ENCODE measurements at regions not wholly inside any gene's neighbourhood (a gene's known extent, or its start where the extent isn't known, plus 50 kb on each side); places are given as distances from the start of the nearest gene placed in this dataset.

DNA sequence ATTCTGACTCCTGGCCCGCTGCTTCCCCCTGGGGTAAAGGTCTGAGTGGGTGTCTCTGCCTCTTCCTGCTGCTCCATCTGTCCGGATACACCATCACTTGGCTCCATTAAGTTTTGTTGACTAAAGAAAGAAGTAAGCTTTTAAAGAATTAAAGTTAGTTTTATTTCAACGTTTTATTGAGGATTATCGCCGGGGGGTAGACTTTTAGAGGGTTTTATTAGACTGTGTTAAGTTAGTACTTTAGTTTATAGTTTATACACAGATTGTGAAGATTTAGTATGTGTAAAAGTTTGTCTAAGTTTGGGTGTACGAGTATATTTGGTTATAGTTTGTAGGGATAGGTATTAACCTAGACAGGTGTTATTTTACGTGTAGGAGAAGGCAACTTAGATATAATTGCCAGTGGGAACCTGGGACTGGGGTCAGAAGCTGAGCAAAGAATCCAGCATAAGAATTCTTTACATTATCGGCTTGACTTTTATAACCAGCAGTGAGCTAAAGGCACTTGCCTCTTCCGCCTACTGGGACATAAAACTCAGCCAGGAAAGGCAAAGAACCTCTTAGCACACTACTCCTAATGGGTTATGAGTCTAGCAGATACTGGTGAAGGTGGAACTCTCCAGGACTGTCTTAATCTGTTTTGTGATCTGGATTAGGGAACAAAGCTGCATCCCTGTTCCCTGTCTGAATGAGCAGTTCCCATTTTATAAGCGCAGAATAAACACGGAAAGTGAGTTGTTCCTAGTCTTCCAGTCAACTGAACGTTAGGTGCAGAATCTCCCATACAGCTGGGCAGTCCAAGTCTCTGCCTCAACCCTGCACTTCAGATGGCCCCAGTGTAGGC is 131.3 kb downstream of the FAM43A start:
- H3K4me2 ChIP-seq (ENCODE audit: low read depth, low read length): no peak overlapping the region
- no peaks in the 10 kb centered on the region for H3K36me3 ChIP-seq (replicated peaks in 1 of 2; ENCODE audit: control insufficient read depth in 1 of 2, insufficient read depth in 2 of 2, low read length in 2 of 2)
- ATAC-seq (no peak), DNase-seq (ENCODE audit: low spot score) (no peak), FAIRE-seq (no peak)
- 32% methylated on average over 12 of the region's 12 CpGs for WGBS (ENCODE audit: low lambda C conversion rate)
- H3K4me1 ChIP-seq (ENCODE audit: insufficient read depth, low read length): no peaks in the 10 kb centered on the region
- no peaks in the 10 kb centered on the region for H4K20me1 ChIP-seq (ENCODE audit: insufficient read depth, low read length)
- intact Hi-C loops (cut with micrococcal nuclease; ENCODE audit: unreplicated experiment) (loop anchor here (5.0 kb wide), 1 partner anchor 420 kb away; the partner anchor contains the start of gene GP5), in situ Hi-C loops (cut with HindIII; ENCODE audit: extremely low pct_ligation_motif_present, low pct_unique_long_range_greater_than_20kb) (no loop called here)
- BruUV-seq (replicated peaks): no TSS peak
- ChIA-PET POLR2A (no interaction called here), CTCF (ENCODE audit: low intra/inter-chr PET ratio, low total read pairs) (no interaction called here)
- H3K27ac ChIP-seq (ENCODE audit: extremely low read length, insufficient read depth, low read length): no peak overlapping the region
- no peak overlapping the region for H2AFZ ChIP-seq (ENCODE audit: low read length)
- peaks cover 5 to 58% of the 10 kb centered on the region in 2 experiments for H3K27me3 ChIP-seq (ENCODE audit: control insufficient read depth in 1 of 2, insufficient read depth in 2 of 2, low read length in 2 of 2)
- no peak overlapping the region for H3K4me3 ChIP-seq (replicated peaks in 1 of 3; ENCODE audit: insufficient read depth in 1 of 3, low read depth in 2 of 3, low read length in 3 of 3)
- no peaks in the 10 kb centered on the region for H3K9me3 ChIP-seq (ENCODE audit: low read length)
- no peaks in the 10 kb centered on the region for H3K79me2 ChIP-seq (ENCODE audit: insufficient read depth, low read length)
- no peak overlapping the region for H3K9ac ChIP-seq (ENCODE audit: insufficient read depth, low read depth, low read length)
- TF ChIP-seq ZNF383 (CRISPR knock-in tag; IDR thresholded peaks at IDR 0.05; ENCODE audit: borderline replicate concordance): no peak
- TF ChIP-seq, protein P1, sequence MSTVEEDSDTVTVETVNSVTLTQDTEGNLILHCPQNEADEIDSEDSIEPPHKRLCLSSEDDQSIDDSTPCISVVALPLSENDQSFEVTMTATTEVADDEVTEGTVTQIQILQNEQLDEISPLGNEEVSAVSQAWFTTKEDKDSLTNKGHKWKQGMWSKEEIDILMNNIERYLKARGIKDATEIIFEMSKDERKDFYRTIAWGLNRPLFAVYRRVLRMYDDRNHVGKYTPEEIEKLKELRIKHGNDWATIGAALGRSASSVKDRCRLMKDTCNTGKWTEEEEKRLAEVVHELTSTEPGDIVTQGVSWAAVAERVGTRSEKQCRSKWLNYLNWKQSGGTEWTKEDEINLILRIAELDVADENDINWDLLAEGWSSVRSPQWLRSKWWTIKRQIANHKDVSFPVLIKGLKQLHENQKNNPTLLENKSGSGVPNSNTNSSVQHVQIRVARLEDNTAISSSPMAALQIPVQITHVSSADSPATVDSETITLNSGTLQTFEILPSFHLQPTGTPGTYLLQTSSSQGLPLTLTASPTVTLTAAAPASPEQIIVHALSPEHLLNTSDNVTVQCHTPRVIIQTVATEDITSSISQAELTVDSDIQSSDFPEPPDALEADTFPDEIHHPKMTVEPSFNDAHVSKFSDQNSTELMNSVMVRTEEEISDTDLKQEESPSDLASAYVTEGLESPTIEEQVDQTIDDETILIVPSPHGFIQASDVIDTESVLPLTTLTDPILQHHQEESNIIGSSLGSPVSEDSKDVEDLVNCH (CRISPR knock-in tag; IDR thresholded peaks at IDR 0.05): no peak
- no peak for TF ChIP-seq SNAPC2 (CRISPR knock-in tag; IDR thresholded peaks at IDR 0.05)
- TF ChIP-seq NFIC (IDR thresholded peaks at IDR 0.05; ENCODE audit: low read length): no peak
- no peak for TF ChIP-seq SNAPC4 (CRISPR knock-in tag; IDR thresholded peaks at IDR 0.05)
- TF ChIP-seq KLF12 (CRISPR knock-in tag; IDR thresholded peaks at IDR 0.05; ENCODE audit: borderline replicate concordance): no peak
- TF ChIP-seq CBX1 (IDR thresholded peaks at IDR 0.05; ENCODE audit: low read depth): no peak
- no peak for TF ChIP-seq NR2F6 (IDR thresholded peaks at IDR 0.05)
- no peak for TF ChIP-seq NR2F6 (CRISPR knock-in tag; IDR thresholded peaks at IDR 0.05)
- no peak for TF ChIP-seq ZBTB43 (CRISPR knock-in tag; conservative IDR thresholded peaks at IDR 0.05)
- TF ChIP-seq FOXK2 (IDR thresholded peaks at IDR 0.05): no peak
- TF ChIP-seq ZNF782 (CRISPR knock-in tag; IDR thresholded peaks at IDR 0.05; ENCODE audit: borderline replicate concordance): no peak
